A673 (cell line): ENCODE measurements at regions not wholly inside any gene's neighbourhood (a gene's known extent, or its start where the extent isn't known, plus 50 kb on each side); places are given as distances from the start of the nearest gene placed in this dataset.

Experiments used
- BruUV-seq: library from RNA; stranded (reverse); fragments of 400-500 nt; replicated peaks from 2 replicates; lab custom pipeline; 2021; lab: Mats Ljungman, UMichigan
- CTCF ChIA-PET: fragments of 300-600 bp; sonication (Branson Sonifier 250); formaldehyde crosslinking; loops from one replicate; lab custom pipeline; 2022; ENCODE audit warnings: antibody characterized with exemption; lab: Charles Lee
- POLR2A ChIA-PET: fragments of 300-600 bp; sonication (Branson Sonifier 250); formaldehyde crosslinking; loops from one replicate; lab custom pipeline; 2022; ENCODE audit warnings: antibody characterized with exemption; ENCODE audit not compliant: low non-redundant PET; lab: Charles Lee
- DNase-seq: peaks from one replicate; pipeline ENCODE4 v3.0.0-alpha.2; 2015; ENCODE audit warnings: low spot score
- H3K27ac ChIP-seq: fragments of 200-600 bp; sonication (generic); 2 replicates; pipeline ENCODE4 v1.5.1; 2016; ENCODE audit warnings: mixed run types, low read depth, mild to moderate bottlenecking, mixed read lengths, antibody characterized with exemption, low read length; ENCODE audit not compliant: poor library complexity, severe bottlenecking
- H3K27me3 ChIP-seq: fragments of 200-600 bp; sonication (generic); replicated peaks from 2 replicates; pipeline ENCODE4 v1.6.1; 2017; ENCODE audit warnings: mixed run types, low read depth, mild to moderate bottlenecking, mixed read lengths, antibody characterized with exemption, low read length; ENCODE audit not compliant: insufficient read depth, poor library complexity
- H3K36me3 ChIP-seq: fragments of 200-600 bp; sonication (generic); 2 replicates; pipeline ENCODE4 v1.6.1; 2016; ENCODE audit warnings: mixed run types, mild to moderate bottlenecking, mixed read lengths, antibody characterized with exemption, low read length; ENCODE audit not compliant: insufficient read depth, poor library complexity, severe bottlenecking
- H3K4me1 ChIP-seq: fragments of 200-600 bp; sonication (generic); 2 replicates; pipeline ENCODE4 v1.6.1; 2017; ENCODE audit warnings: mixed run types, mild to moderate bottlenecking, mixed read lengths, antibody characterized with exemption, low read length; ENCODE audit not compliant: insufficient read depth, poor library complexity, severe bottlenecking
- H3K4me3 ChIP-seq: fragments of 200-600 bp; sonication (generic); 2 replicates; pipeline ENCODE4 v1.5.1; 2016; ENCODE audit warnings: low read depth, mixed run types, mild to moderate bottlenecking, mixed read lengths, low read length; ENCODE audit not compliant: poor library complexity, severe bottlenecking
- H3K9me3 ChIP-seq: fragments of 200-600 bp; sonication (generic); 2 replicates; pipeline ENCODE4 v1.6.1; 2016; ENCODE audit warnings: mixed run types, low read depth, mild to moderate bottlenecking, mixed read lengths, antibody characterized with exemption, low read length; ENCODE audit not compliant: poor library complexity, severe bottlenecking
- CTCF ChIP-seq: fragments of 300-800, 200-600 bp; sonication (generic); conservative IDR thresholded peaks from 2 replicates; pipeline ENCODE4 v1.5.1; 2017; ENCODE audit warnings: low read depth, mild to moderate bottlenecking, antibody characterized with exemption, low read length, moderate library complexity, mixed read lengths
- EZH2 ChIP-seq: fragments of 200-600 bp; sonication (generic); IDR thresholded peaks from 2 replicates; pipeline ENCODE4 v1.6.1; 2017; ENCODE audit warnings: borderline replicate concordance, low read depth, mild to moderate bottlenecking, mixed read lengths, antibody characterized with exemption, low read length; ENCODE audit not compliant: poor library complexity, severe bottlenecking
- intact Hi-C: fragments of 100-400 bp; cut with micrococcal nuclease; formaldehyde crosslinking; loops from one replicate; pipeline ENCODE4 v1.10.0; 2022; ENCODE audit not compliant: unreplicated experiment

DNA sequence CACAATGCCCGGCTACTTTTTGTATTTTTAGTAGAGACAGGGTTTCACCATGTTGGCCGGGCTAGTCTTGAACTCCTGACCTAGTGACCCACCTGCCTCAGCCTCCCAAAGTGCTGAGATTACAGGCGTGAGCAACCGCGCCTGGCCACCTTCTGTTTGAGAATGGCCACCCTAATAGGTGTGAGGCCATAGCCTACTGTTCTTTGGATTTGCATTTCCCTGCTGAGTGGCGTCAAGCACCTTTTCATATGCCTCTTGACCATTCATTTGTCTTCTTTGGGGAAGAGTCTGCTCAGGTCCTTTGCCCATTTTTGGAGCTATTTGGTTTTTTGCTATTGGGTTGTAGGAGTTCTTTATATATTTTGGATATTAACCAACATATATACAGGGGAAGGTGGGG lies 276.7 kb downstream of the PARN start:
- no peaks in the 10 kb centered on the region for H3K36me3 ChIP-seq
- no TSS peak for BruUV-seq
- intact Hi-C loops = no loop called here

DNA sequence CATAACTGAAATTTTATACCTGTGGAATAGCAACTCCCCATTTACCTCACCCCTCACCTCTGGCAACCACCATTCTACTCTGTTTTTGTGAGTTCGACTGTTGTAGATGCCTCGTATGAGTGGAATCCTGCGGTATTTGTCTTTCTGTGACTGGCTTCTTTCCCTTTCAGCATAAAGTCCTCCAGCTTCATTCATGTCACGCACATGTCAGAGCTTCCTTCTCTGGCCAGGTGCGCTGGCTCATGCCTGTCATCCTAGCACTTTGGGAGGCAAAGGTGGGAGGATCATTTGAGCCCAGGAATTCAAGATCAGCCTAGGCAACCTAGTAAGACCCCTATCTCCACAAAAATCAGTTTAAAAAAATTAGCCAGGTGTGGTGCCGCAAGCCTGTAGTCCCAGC lies 278.4 kb downstream of the PARN start:
- TF ChIP-seq EZH2 (no peak), CTCF (no peak)
- POLR2A ChIA-PET = no interaction called here
- Histone ChIP-seq H3K36me3 (no peaks in the 10 kb centered on the region), H3K9me3 (no peaks in the 10 kb centered on the region), H3K27me3 (no peaks in the 10 kb centered on the region), H3K4me3 (no peak overlapping the region), H3K27ac (no peak overlapping the region), H3K4me1 (no peaks in the 10 kb centered on the region)
- intact Hi-C loops = no loop called here
- BruUV-seq = no TSS peak
- CTCF ChIA-PET = no interaction called here
- DNase-seq = no peak

More for the DNA sequence above, 276.7 kb downstream of the PARN start:
- no peak for DNase-seq
- Histone ChIP-seq H3K27ac (no peak overlapping the region), H3K4me3 (no peak overlapping the region), H3K27me3 (no peaks in the 10 kb centered on the region), H3K9me3 (no peaks in the 10 kb centered on the region), H3K4me1 (no peaks in the 10 kb centered on the region)
- ChIA-PET POLR2A (no interaction called here), CTCF (no interaction called here)
- TF ChIP-seq CTCF (no peak), EZH2 (no peak)

DNA sequence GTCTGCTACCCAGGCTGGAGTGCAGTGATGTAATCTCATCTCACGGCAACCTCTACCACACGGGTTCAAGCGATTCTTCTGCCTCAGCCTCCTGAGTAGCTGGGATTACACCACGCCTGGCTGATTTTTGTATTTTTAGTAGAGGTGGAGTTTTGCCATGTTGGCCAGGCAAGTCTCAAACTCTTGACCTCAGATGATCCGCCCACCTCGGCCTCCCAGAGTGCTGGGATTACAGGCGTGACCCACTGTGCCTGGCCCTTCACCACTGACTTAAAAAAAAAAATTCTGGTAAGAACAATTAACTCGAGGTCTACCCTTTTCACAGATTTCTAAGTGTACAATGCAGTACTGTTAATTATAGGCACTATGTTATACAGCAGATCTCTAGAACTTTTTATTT lies 279.4 kb downstream of the PARN start:
- intact Hi-C loops = no loop called here
- Histone ChIP-seq H3K4me1 (no peaks in the 10 kb centered on the region), H3K27ac (no peak overlapping the region), H3K27me3 (no peaks in the 10 kb centered on the region), H3K9me3 (no peaks in the 10 kb centered on the region), H3K36me3 (no peaks in the 10 kb centered on the region), H3K4me3 (no peak overlapping the region)
- ChIA-PET POLR2A (no interaction called here), CTCF (no interaction called here)
- no peak for DNase-seq
- BruUV-seq = no TSS peak
- no peak for TF ChIP-seq EZH2
- TF ChIP-seq CTCF = no peak
